ENCODE measurements at regions not wholly inside any gene's neighbourhood (a gene's known extent, or its start where the extent isn't known, plus 50 kb on each side); places are given as distances from the start of the nearest gene placed in this dataset.
"Not testable (repeated sequence)": the region's sequence is repeated elsewhere in the genome, so short reads cannot be mapped to it uniquely, and the experiment has no call there.

DNA sequence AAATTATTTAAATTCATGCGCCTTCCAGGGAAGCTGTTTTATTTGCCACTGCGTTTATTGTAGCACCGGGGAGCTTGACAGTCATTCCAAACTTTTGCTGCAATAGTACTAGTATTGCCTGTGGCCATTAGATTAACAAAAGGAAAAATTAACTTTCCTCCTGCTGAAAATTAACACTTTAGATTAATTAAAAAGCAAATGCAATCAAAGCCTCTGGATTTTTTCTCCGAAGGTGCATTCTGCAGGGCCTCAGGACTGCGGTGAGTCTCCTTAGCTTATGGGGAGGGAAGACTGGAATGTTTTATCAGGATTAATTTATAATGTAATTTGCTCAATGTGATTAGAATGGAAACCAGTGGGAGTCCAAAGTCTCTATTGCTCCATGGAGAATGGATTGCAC is 456.4 kb upstream of the CFAP20DC start:
- FAIRE-seq (no peak), DNase-seq (peak in 1 of 2 donors; percentile 68)
- no peaks in the 10 kb centered on the region for H3K4me1 ChIP-seq (ENCODE audit: control insufficient read depth in 3 of 3, insufficient read depth in 2 of 3, low read depth in 1 of 3, low read length in 2 of 3)
- H3K27me3 ChIP-seq (ENCODE audit: control insufficient read depth in 3 of 3, insufficient read depth in 3 of 3, low read length in 3 of 3) = peaks cover 0 to 3% (median 0%) of the 10 kb centered on the region in 3 donors
- no peak overlapping the region for H3K27ac ChIP-seq (ENCODE audit: low read depth in 1 of 3, low read length in 2 of 3)
- WGBS, 3 donors = 67 to 86% (median 72%) methylated on average over 5 of the region's 5 CpGs
- H3K4me3 ChIP-seq (ENCODE audit: low read depth in 1 of 3, low read length in 3 of 3) = no peak overlapping the region
- H3K36me3 ChIP-seq (ENCODE audit: control insufficient read depth in 3 of 3, insufficient read depth in 2 of 3, low read depth in 1 of 3, low read length in 3 of 3) = no peaks in the 10 kb centered on the region
- no peaks in the 10 kb centered on the region for H3K9me3 ChIP-seq (ENCODE audit: control insufficient read depth in 2 of 2, insufficient read depth in 1 of 2, low read depth in 1 of 2, low read length in 1 of 2)

DNA sequence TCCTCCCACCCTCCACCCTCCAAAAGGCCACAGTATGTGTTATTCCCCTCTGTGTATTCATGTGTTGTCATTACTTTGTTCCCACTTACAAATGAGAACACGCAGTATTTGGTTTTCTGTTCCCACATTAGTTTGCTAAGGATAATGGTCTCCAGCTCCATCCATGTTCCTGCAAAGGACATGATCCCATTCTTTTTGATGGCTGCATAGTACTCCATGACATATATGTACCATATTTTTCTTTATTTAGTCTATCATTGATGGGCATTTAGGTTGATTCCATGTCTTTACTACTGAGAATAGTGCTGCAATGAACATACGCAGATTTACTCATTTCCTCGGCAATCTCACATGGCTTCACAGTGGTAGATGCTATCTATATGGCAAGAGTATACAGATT is 453.6 kb upstream of the CFAP20DC start:
- no peaks in the 10 kb centered on the region for H3K9me3 ChIP-seq (ENCODE audit: control insufficient read depth in 2 of 2, insufficient read depth in 1 of 2, low read depth in 1 of 2, low read length in 1 of 2)
- no peaks in the 10 kb centered on the region for H3K27me3 ChIP-seq (ENCODE audit: control insufficient read depth in 3 of 3, insufficient read depth in 3 of 3, low read length in 3 of 3)
- H3K4me3 ChIP-seq (ENCODE audit: low read depth in 1 of 3, low read length in 3 of 3) = no peak overlapping the region
- FAIRE-seq (no peak), DNase-seq (no peak)
- H3K36me3 ChIP-seq (ENCODE audit: control insufficient read depth in 3 of 3, insufficient read depth in 2 of 3, low read depth in 1 of 3, low read length in 3 of 3) = no peaks in the 10 kb centered on the region
- WGBS, 3 donors = 95 to 100% (median 95%) methylated on average over 3 of the region's 3 CpGs
- H3K4me1 ChIP-seq (ENCODE audit: control insufficient read depth in 3 of 3, insufficient read depth in 2 of 3, low read depth in 1 of 3, low read length in 2 of 3) = no peaks in the 10 kb centered on the region
- no peak overlapping the region for H3K27ac ChIP-seq (ENCODE audit: low read depth in 1 of 3, low read length in 2 of 3)

DNA sequence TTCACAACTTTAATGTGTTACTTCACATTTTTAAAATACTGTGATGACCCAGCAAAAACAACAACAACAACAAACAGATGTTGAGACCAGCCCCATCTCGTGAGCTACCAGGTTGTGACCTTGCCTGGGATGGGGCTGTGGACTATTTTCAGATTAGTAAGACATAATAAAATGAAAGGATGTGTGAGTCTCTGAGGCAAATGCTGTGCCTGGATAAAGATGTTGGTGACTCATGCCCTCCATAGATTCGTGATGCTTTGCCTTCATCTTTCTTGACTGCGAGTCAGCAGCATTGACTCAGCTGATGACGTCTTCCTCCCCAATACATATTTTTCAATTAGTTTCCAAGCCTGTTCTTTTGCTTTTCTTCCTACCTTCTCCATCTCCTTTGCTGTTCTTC is 453.0 kb upstream of the CFAP20DC start:
- H3K9me3 ChIP-seq (ENCODE audit: control insufficient read depth in 2 of 2, insufficient read depth in 1 of 2, low read depth in 1 of 2, low read length in 1 of 2) = no peaks in the 10 kb centered on the region
- WGBS, 3 donors = 49 to 70% (median 56%) methylated on average over 4 of the region's 4 CpGs
- FAIRE-seq = no peak

DNA sequence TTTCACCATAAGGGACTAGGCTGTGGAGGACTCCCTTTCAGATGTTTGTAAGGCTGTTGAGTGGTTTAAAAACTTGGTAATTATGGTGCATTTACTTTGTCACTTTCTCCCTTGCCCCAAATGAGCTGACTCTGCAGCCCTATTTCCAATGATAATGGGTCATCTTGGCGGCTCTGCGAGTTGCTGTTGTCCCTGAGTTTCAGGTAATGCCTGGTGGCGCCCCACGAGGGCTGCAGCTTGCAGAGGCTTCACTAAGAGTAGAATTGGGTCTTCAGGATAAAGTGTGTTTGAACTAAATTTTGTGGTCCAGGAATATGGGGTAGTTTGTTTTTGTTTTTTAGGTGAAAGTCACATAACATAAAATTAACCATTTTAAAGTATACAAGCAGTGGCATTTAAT is 450.1 kb upstream of the CFAP20DC start:
- no peaks in the 10 kb centered on the region for H3K27me3 ChIP-seq (ENCODE audit: control insufficient read depth in 3 of 3, insufficient read depth in 3 of 3, low read length in 3 of 3)
- H3K36me3 ChIP-seq (ENCODE audit: control insufficient read depth in 3 of 3, insufficient read depth in 2 of 3, low read depth in 1 of 3, low read length in 3 of 3) = no peaks in the 10 kb centered on the region
- no peaks in the 10 kb centered on the region for H3K4me1 ChIP-seq (ENCODE audit: control insufficient read depth in 3 of 3, insufficient read depth in 2 of 3, low read depth in 1 of 3, low read length in 2 of 3)
- WGBS, 3 donors = 86 to 93% (median 89%) methylated on average over 4 of the region's 4 CpGs
- H3K27ac ChIP-seq (ENCODE audit: low read depth in 1 of 3, low read length in 2 of 3) = no peak overlapping the region
- FAIRE-seq = no peak
- no peaks in the 10 kb centered on the region for H3K9me3 ChIP-seq (ENCODE audit: control insufficient read depth in 2 of 2, insufficient read depth in 1 of 2, low read depth in 1 of 2, low read length in 1 of 2)
- H3K4me3 ChIP-seq (ENCODE audit: low read depth in 1 of 3, low read length in 3 of 3) = no peak overlapping the region
- no peak for DNase-seq

More for the DNA sequence above, 453.0 kb upstream of the CFAP20DC start:
- DNase-seq = no peak
- H3K4me3 ChIP-seq (ENCODE audit: low read depth in 1 of 3, low read length in 3 of 3) = no peak overlapping the region
- H3K4me1 ChIP-seq (ENCODE audit: control insufficient read depth in 3 of 3, insufficient read depth in 2 of 3, low read depth in 1 of 3, low read length in 2 of 3) = no peaks in the 10 kb centered on the region
- H3K27me3 ChIP-seq (ENCODE audit: control insufficient read depth in 3 of 3, insufficient read depth in 3 of 3, low read length in 3 of 3) = no peaks in the 10 kb centered on the region
- H3K27ac ChIP-seq (ENCODE audit: low read depth in 1 of 3, low read length in 2 of 3) = no peak overlapping the region
- no peaks in the 10 kb centered on the region for H3K36me3 ChIP-seq (ENCODE audit: control insufficient read depth in 3 of 3, insufficient read depth in 2 of 3, low read depth in 1 of 3, low read length in 3 of 3)

- no peaks in the 10 kb centered on the region for H3K4me1 ChIP-seq (ENCODE audit: control insufficient read depth in 3 of 3, insufficient read depth in 2 of 3, low read depth in 1 of 3, low read length in 2 of 3)
- no peaks in the 10 kb centered on the region for H3K27me3 ChIP-seq (ENCODE audit: control insufficient read depth in 3 of 3, insufficient read depth in 3 of 3, low read length in 3 of 3)
- FAIRE-seq = no peak
- DNase-seq = no peak
- H3K27ac ChIP-seq (ENCODE audit: low read depth in 1 of 3, low read length in 2 of 3) = no peak overlapping the region
- WGBS, 3 donors = 85 to 92% (median 89%) methylated on average over 15 of the region's 15 CpGs
- no peak overlapping the region for H3K4me3 ChIP-seq (ENCODE audit: low read depth in 1 of 3, low read length in 3 of 3)
- H3K36me3 ChIP-seq (ENCODE audit: control insufficient read depth in 3 of 3, insufficient read depth in 2 of 3, low read depth in 1 of 3, low read length in 3 of 3) = no peaks in the 10 kb centered on the region
- H3K9me3 ChIP-seq (ENCODE audit: control insufficient read depth in 2 of 2, insufficient read depth in 1 of 2, low read depth in 1 of 2, low read length in 1 of 2) = no peaks in the 10 kb centered on the region
Observed at GRCh38 chr3:59499000-59499399, 449.2 kb upstream of the CFAP20DC start.

DNA sequence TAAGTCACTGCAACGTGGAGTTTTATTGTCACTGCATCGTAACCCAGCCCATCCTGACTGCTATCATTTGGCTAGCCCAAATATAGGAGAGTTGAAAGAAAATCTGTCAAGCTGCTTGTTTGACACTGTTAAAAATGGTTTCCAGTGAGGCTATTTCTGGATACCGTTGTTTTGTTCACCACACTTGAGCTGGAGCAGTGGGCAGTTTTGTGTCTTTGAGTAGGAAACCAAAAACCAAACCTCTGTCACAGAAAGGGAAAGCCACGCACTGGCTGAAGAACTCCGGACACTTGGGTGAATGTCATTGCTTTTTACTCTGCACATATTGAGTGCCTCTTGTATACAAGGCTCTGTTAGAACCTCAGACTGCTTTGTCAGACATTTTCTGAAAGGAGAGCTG is 446.4 kb upstream of the CFAP20DC start:
- DNase-seq (no peak), FAIRE-seq (no peak)
- Histone ChIP-seq H3K4me3 (ENCODE audit: low read depth in 1 of 3, low read length in 3 of 3) (no peak overlapping the region), H3K27me3 (ENCODE audit: control insufficient read depth in 3 of 3, insufficient read depth in 3 of 3, low read length in 3 of 3) (no peaks in the 10 kb centered on the region), H3K36me3 (ENCODE audit: control insufficient read depth in 3 of 3, insufficient read depth in 2 of 3, low read depth in 1 of 3, low read length in 3 of 3) (no peaks in the 10 kb centered on the region), H3K9me3 (ENCODE audit: control insufficient read depth in 2 of 2, insufficient read depth in 1 of 2, low read depth in 1 of 2, low read length in 1 of 2) (no peaks in the 10 kb centered on the region), H3K27ac (ENCODE audit: low read depth in 1 of 3, low read length in 2 of 3) (no peak overlapping the region), H3K4me1 (ENCODE audit: control insufficient read depth in 3 of 3, insufficient read depth in 2 of 3, low read depth in 1 of 3, low read length in 2 of 3) (no peaks in the 10 kb centered on the region)
- 76 to 90% (median 80%) methylated on average over 5 of the region's 5 CpGs for WGBS, 3 donors

- WGBS, 3 donors = 77 to 92% (median 91%) methylated on average over 1 of the region's 1 CpG
Observed at GRCh38 chr3:59494969-59495368, 445.1 kb upstream of the CFAP20DC start.

DNA sequence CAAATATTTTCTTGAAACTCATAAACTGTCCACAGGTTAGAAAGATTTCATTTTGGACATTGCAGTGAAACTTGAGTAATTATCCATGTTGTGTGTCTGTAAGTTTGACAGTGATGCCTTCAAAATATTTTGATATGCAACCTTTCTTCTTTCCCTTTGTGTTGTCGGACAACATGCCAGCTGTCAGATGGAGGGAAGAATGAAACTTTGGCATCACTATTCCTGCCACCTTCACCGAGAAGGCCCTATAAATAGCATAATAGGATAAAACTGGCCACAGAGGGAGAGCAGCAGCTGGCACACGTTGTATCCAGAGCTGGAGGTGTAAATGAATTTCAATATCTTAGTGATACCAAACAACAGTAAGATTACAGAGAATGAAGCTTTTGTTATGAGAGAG is 436.7 kb upstream of the CFAP20DC start:
- no peak overlapping the region for H3K27ac ChIP-seq (ENCODE audit: low read depth in 1 of 3, low read length in 2 of 3)
- H3K36me3 ChIP-seq (ENCODE audit: control insufficient read depth in 3 of 3, insufficient read depth in 2 of 3, low read depth in 1 of 3, low read length in 3 of 3) = no peaks in the 10 kb centered on the region
- H3K9me3 ChIP-seq (ENCODE audit: control insufficient read depth in 2 of 2, insufficient read depth in 1 of 2, low read depth in 1 of 2, low read length in 1 of 2) = no peaks in the 10 kb centered on the region
- FAIRE-seq = no peak
- no peaks in the 10 kb centered on the region for H3K4me1 ChIP-seq (ENCODE audit: control insufficient read depth in 3 of 3, insufficient read depth in 2 of 3, low read depth in 1 of 3, low read length in 2 of 3)
- H3K27me3 ChIP-seq (ENCODE audit: control insufficient read depth in 3 of 3, insufficient read depth in 3 of 3, low read length in 3 of 3) = peaks cover 0 to 5% (median 0%) of the 10 kb centered on the region in 3 donors
- 40 to 61% (median 44%) methylated on average over 3 of the region's 3 CpGs for WGBS, 3 donors
- no peak for DNase-seq
- no peak overlapping the region for H3K4me3 ChIP-seq (ENCODE audit: low read depth in 1 of 3, low read length in 3 of 3)

More at GRCh38 chr3:59494969-59495368, 445.1 kb upstream of the CFAP20DC start:
- not testable (repeated sequence) for H3K36me3 ChIP-seq (ENCODE audit: control insufficient read depth in 3 of 3, insufficient read depth in 2 of 3, low read depth in 1 of 3, low read length in 3 of 3); H3K9me3 ChIP-seq (ENCODE audit: control insufficient read depth in 2 of 2, insufficient read depth in 1 of 2, low read depth in 1 of 2, low read length in 1 of 2); H3K4me3 ChIP-seq (ENCODE audit: low read depth in 1 of 3, low read length in 3 of 3); H3K27me3 ChIP-seq (ENCODE audit: control insufficient read depth in 3 of 3, insufficient read depth in 3 of 3, low read length in 3 of 3); FAIRE-seq; H3K4me1 ChIP-seq (ENCODE audit: control insufficient read depth in 3 of 3, insufficient read depth in 2 of 3, low read depth in 1 of 3, low read length in 2 of 3); DNase-seq; H3K27ac ChIP-seq (ENCODE audit: low read depth in 1 of 3, low read length in 2 of 3)

GRCh38 chr3:59483191-59483590 is 433.4 kb upstream of the CFAP20DC start:
- no peaks in the 10 kb centered on the region for H3K4me1 ChIP-seq (ENCODE audit: control insufficient read depth in 3 of 3, insufficient read depth in 2 of 3, low read depth in 1 of 3, low read length in 2 of 3)
- no peaks in the 10 kb centered on the region for H3K9me3 ChIP-seq (ENCODE audit: control insufficient read depth in 2 of 2, insufficient read depth in 1 of 2, low read depth in 1 of 2, low read length in 1 of 2)
- DNase-seq (no peak), FAIRE-seq (no peak)
- 66 to 78% (median 73%) methylated on average over 3 of the region's 3 CpGs for WGBS, 3 donors
- H3K36me3 ChIP-seq (ENCODE audit: control insufficient read depth in 3 of 3, insufficient read depth in 2 of 3, low read depth in 1 of 3, low read length in 3 of 3) = no peaks in the 10 kb centered on the region
- H3K27me3 ChIP-seq (ENCODE audit: control insufficient read depth in 3 of 3, insufficient read depth in 3 of 3, low read length in 3 of 3) = peaks cover 0 to 5% (median 0%) of the 10 kb centered on the region in 3 donors
- H3K27ac ChIP-seq (ENCODE audit: low read depth in 1 of 3, low read length in 2 of 3) = no peak overlapping the region
- H3K4me3 ChIP-seq (ENCODE audit: low read depth in 1 of 3, low read length in 3 of 3) = no peak overlapping the region

Data from small intestine (tissue), 7 donors.